OCI-M1 (cell line): ENCODE measurements at regions not wholly inside any gene's neighbourhood (a gene's known extent, or its start where the extent isn't known, plus 50 kb on each side); places are given as distances from the start of the nearest gene placed in this dataset.
A peak's percentile ranks its signal among the peaks of the same experiment; 100 is the strongest.
"Not testable (repeated sequence)": the region's sequence is repeated elsewhere in the genome, so short reads cannot be mapped to it uniquely, and the experiment has no call there.

Experiments
- DNase-seq: peaks from one replicate; lab custom pipeline; 2025; lab: John Stamatoyannopoulos, UW

- DNase-seq, result no peak
Measured at GRCh38 chr2:192615105-192615504, 420.4 kb upstream of the TMEFF2 start.

GRCh38 chr2:192604295-192604694, 409.6 kb upstream of the TMEFF2 start:
- DNase-seq, result no peak

GRCh38 chr2:192598649-192599048, 403.9 kb upstream of the TMEFF2 start:
- not testable (repeated sequence) for DNase-seq

- no peak for DNase-seq
Measured at GRCh38 chr2:192593561-192593960, 398.8 kb upstream of the TMEFF2 start.

GRCh38 chr2:192591617-192592016, 396.9 kb upstream of the TMEFF2 start:
- no peak for DNase-seq

- DNase-seq, result no peak
Measured at GRCh38 chr2:192585418-192585817, 390.7 kb upstream of the TMEFF2 start.

- DNase-seq, result no peak
Measured at GRCh38 chr2:192584976-192585375, 390.2 kb upstream of the TMEFF2 start.

GRCh38 chr2:192579965-192580700, 385.4 kb upstream of the TMEFF2 start:
- no peak for DNase-seq

- DNase-seq, result no peak
Measured at GRCh38 chr2:192578780-192579179, 384.0 kb upstream of the TMEFF2 start.

- DNase-seq, result no peak
Measured at GRCh38 chr2:192577706-192578105, 383.0 kb upstream of the TMEFF2 start.

- DNase-seq, result no peak
Measured at GRCh38 chr2:192574552-192574951, 379.8 kb upstream of the TMEFF2 start.

- DNase-seq, result no peak
Measured at GRCh38 chr2:192571636-192572035, 376.9 kb upstream of the TMEFF2 start.

- no peak for DNase-seq
Measured at GRCh38 chr2:192570788-192571187, 376.1 kb upstream of the TMEFF2 start.

GRCh38 chr2:192566863-192567262, 372.1 kb upstream of the TMEFF2 start:
- DNase-seq, result peak; percentile 34

- DNase-seq, result no peak
Measured at GRCh38 chr2:192560326-192560725, 365.6 kb upstream of the TMEFF2 start.

- no peak for DNase-seq
Measured at GRCh38 chr2:192559587-192559986, 364.9 kb upstream of the TMEFF2 start.

GRCh38 chr2:192558637-192559036, 363.9 kb upstream of the TMEFF2 start:
- no peak for DNase-seq

GRCh38 chr2:192555740-192556139, 361.0 kb upstream of the TMEFF2 start:
- no peak for DNase-seq

GRCh38 chr2:192551760-192552159, 357.0 kb upstream of the TMEFF2 start:
- no peak for DNase-seq

- DNase-seq, result peak; percentile 39
Measured at GRCh38 chr2:192546565-192546964, 351.8 kb upstream of the TMEFF2 start.

GRCh38 chr2:192544371-192544955, 349.7 kb upstream of the TMEFF2 start:
- DNase-seq, result no peak

- not testable (repeated sequence) for DNase-seq
Measured at GRCh38 chr2:192542148-192543066, 347.7 kb upstream of the TMEFF2 start.

- no peak for DNase-seq
Measured at GRCh38 chr2:192539306-192539705, 344.6 kb upstream of the TMEFF2 start.
